H9 (cell line): ENCODE measurements at regions not wholly inside any gene's neighbourhood (a gene's known extent, or its start where the extent isn't known, plus 50 kb on each side); places are given as distances from the start of the nearest gene placed in this dataset.

ENCODE experiments used
- DNase-seq: peaks from one replicate; pipeline ENCODE4 v3.0.0-alpha.2; 2017
- H2AFZ ChIP-seq: one replicate; pipeline ENCODE4 v1.6.1; 2013; ENCODE audit warnings: mild to moderate bottlenecking, low read length, control low read depth, moderate library complexity
- H2AK5ac ChIP-seq: 2 replicates; pipeline ENCODE4 v1.6.1; 2013; ENCODE audit warnings: low read length, control low read depth, mixed read lengths; ENCODE audit not compliant: insufficient read length
- H2BK120ac ChIP-seq: one replicate; pipeline ENCODE4 v1.6.1; 2013; ENCODE audit warnings: low read depth, mild to moderate bottlenecking, low read length, control low read depth, inconsistent platforms; ENCODE audit not compliant: poor library complexity, severe bottlenecking
- H2BK12ac ChIP-seq: 2 replicates; pipeline ENCODE4 v1.6.1; 2013; ENCODE audit warnings: low read length, control low read depth, mixed read lengths, low read depth; ENCODE audit not compliant: insufficient read length
- H2BK15ac ChIP-seq: 2 replicates; pipeline ENCODE4 v1.6.1; 2013; ENCODE audit warnings: low read depth, low read length, control low read depth
- H2BK20ac ChIP-seq: one replicate; pipeline ENCODE4 v1.6.1; 2013; ENCODE audit warnings: low read depth, mild to moderate bottlenecking, low read length, control low read depth, inconsistent platforms; ENCODE audit not compliant: poor library complexity, severe bottlenecking
- H2BK5ac ChIP-seq: 2 replicates; pipeline ENCODE4 v1.6.1; 2013; ENCODE audit warnings: low read length, control low read depth, mixed read lengths; ENCODE audit not compliant: insufficient read length
- H3K14ac ChIP-seq: 2 replicates; pipeline ENCODE4 v1.6.1; 2013; ENCODE audit warnings: low read length, control low read depth; ENCODE audit not compliant: insufficient read depth
- H3K18ac ChIP-seq: 2 replicates; pipeline ENCODE4 v1.6.1; 2013; ENCODE audit warnings: low read depth, mild to moderate bottlenecking, mixed read lengths, low read length, control low read depth; ENCODE audit not compliant: insufficient read length
- H3K23ac ChIP-seq: 2 replicates; pipeline ENCODE4 v1.6.1; 2013; ENCODE audit warnings: low read length, control low read depth, mixed read lengths, low read depth; ENCODE audit not compliant: insufficient read length
- H3K23me2 ChIP-seq: 2 replicates; pipeline ENCODE4 v1.6.1; 2013; ENCODE audit warnings: low read depth, mild to moderate bottlenecking, mixed read lengths, low read length, control low read depth; ENCODE audit not compliant: insufficient read length, poor library complexity, severe bottlenecking
- H3K27ac ChIP-seq: 2 replicates; pipeline ENCODE4 v1.5.1; 2013; ENCODE audit warnings: low read length, control low read depth, mixed read lengths, low read depth; ENCODE audit not compliant: insufficient read length
- H3K27me3 ChIP-seq: 2 replicates; pipeline ENCODE4 v1.6.1; 2013; ENCODE audit warnings: low read length, control low read depth, inconsistent platforms; ENCODE audit not compliant: insufficient read depth
- H3K4ac ChIP-seq: 2 replicates; pipeline ENCODE4 v1.6.1; 2013; ENCODE audit warnings: low read depth, mild to moderate bottlenecking, control low read depth, inconsistent platforms, low read length, moderate library complexity
- H3K4me1 ChIP-seq: 2 replicates; pipeline ENCODE4 v1.6.1; 2013; ENCODE audit warnings: low read length, control low read depth, inconsistent platforms; ENCODE audit not compliant: insufficient read depth
- H3K4me2 ChIP-seq: 2 replicates; pipeline ENCODE4 v1.6.1; 2013; ENCODE audit warnings: low read length, control low read depth, mixed read lengths; ENCODE audit not compliant: insufficient read length, insufficient read depth
- H3K56ac ChIP-seq: 2 replicates; pipeline ENCODE4 v1.6.1; 2013; ENCODE audit warnings: low read depth, mild to moderate bottlenecking, mixed read lengths, low read length, control low read depth; ENCODE audit not compliant: insufficient read length
- H3K79me1 ChIP-seq: 2 replicates; pipeline ENCODE4 v1.6.1; 2013; ENCODE audit warnings: low read depth, mild to moderate bottlenecking, moderate library complexity, low read length, control low read depth, inconsistent platforms; ENCODE audit not compliant: insufficient read depth, poor library complexity, severe bottlenecking
- H3K79me2 ChIP-seq: 2 replicates; pipeline ENCODE4 v1.6.1; 2013; ENCODE audit warnings: low read length, control low read depth, inconsistent platforms; ENCODE audit not compliant: insufficient read depth
- H3K9ac ChIP-seq: 2 replicates; pipeline ENCODE4 v1.6.1; 2013; ENCODE audit warnings: low read length, control low read depth, mixed read lengths; ENCODE audit not compliant: insufficient read length; ENCODE audit errors: extremely low read depth
- H3K9me3 ChIP-seq: one replicate; pipeline ENCODE4 v1.6.1; 2013; ENCODE audit warnings: low read depth, low read length, inconsistent platforms; ENCODE audit not compliant: control insufficient read depth
- H3T11ph ChIP-seq: one replicate; pipeline ENCODE4 v1.6.1; 2013; ENCODE audit warnings: mild to moderate bottlenecking, low read length, control low read depth, inconsistent platforms
- H4K20me1 ChIP-seq: one replicate; pipeline ENCODE4 v1.6.1; 2013; ENCODE audit not compliant: control insufficient read depth, insufficient read length, insufficient read depth
- H4K5ac ChIP-seq: 2 replicates; pipeline ENCODE4 v1.6.1; 2013; ENCODE audit warnings: low read depth, mild to moderate bottlenecking, mixed read lengths, low read length, control low read depth; ENCODE audit not compliant: insufficient read length
- H4K8ac ChIP-seq: replicated peaks from 2 replicates; pipeline ENCODE4 v1.6.1; 2013; ENCODE audit warnings: low read length, control low read depth, mixed read lengths, low read depth; ENCODE audit not compliant: insufficient read length
- H4K91ac ChIP-seq: 2 replicates; pipeline ENCODE4 v1.6.1; 2013; ENCODE audit warnings: low read depth, mild to moderate bottlenecking, moderate library complexity, mixed read lengths, low read length, control low read depth; ENCODE audit not compliant: insufficient read length
- H3K27ac Mint-ChIP-seq, 3 experiments: 2 replicates in 2 of 3; 3 replicates in 1 of 3; pipeline ENCODE4 v1.8.0; 2020 to 2021; ENCODE audit warnings: mixed read lengths in 3 of 3, mild to moderate bottlenecking in 1 of 3, moderate library complexity in 1 of 3
- H3K27me3 Mint-ChIP-seq: 2 replicates; pipeline ENCODE4 v1.8.0; 2021; ENCODE audit warnings: low read depth, mild to moderate bottlenecking, moderate library complexity, mixed read lengths
- H3K36me3 Mint-ChIP-seq, 3 experiments: 2 replicates in 2 of 3; 3 replicates in 1 of 3; pipeline ENCODE4 v1.8.0; 2020 to 2021; ENCODE audit warnings: low read depth in 3 of 3, mixed read lengths in 3 of 3; ENCODE audit not compliant: insufficient read depth in 1 of 3
- H3K4me1 Mint-ChIP-seq, 2 experiments: 2 replicates each; pipeline ENCODE4 v1.8.0; 2020; ENCODE audit warnings: mixed read lengths in 2 of 2
- H3K4me3 Mint-ChIP-seq, 2 experiments: 2 replicates in 1 of 2; 3 replicates in 1 of 2; pipeline ENCODE4 v1.8.0; 2020 to 2021; ENCODE audit warnings: mild to moderate bottlenecking in 2 of 2, mixed read lengths in 2 of 2, moderate library complexity in 1 of 2
- H3K9me3 Mint-ChIP-seq, 2 experiments: 2 replicates in 1 of 2; 3 replicates in 1 of 2; pipeline ENCODE4 v1.8.0; 2020; ENCODE audit warnings: mild to moderate bottlenecking in 2 of 2, mixed read lengths in 2 of 2, moderate library complexity in 1 of 2
- CTCF ChIP-seq: fragments of 200-600 bp; sonication (generic); conservative IDR thresholded peaks from 3 replicates; pipeline ENCODE4 v1.8.0; 2021; ENCODE audit warnings: antibody characterized with exemption, mild to moderate bottlenecking
- WGBS: extraction: QIAGEN DNeasy Blood & Tissue Kit; methylation state at CpG from one replicate; pipeline ENCODE4 v1.1.7; 2013; ENCODE audit warnings: missing lambda C conversion rate, low lambda C conversion rate, mixed read lengths; ENCODE audit not compliant: insufficient read length; ENCODE audit errors: extremely low coverage; 5-methylcytosine and 5-hydroxymethylcytosine counted together

- Histone ChIP-seq H4K8ac (no peak overlapping the region), H2BK15ac (no peak overlapping the region), H2AK5ac (no peak overlapping the region), H3K79me1 (no peaks in the 10 kb centered on the region), H3K18ac (no peak overlapping the region), H3K4ac (no peak overlapping the region), H3K14ac (no peak overlapping the region), H2BK20ac (no peak overlapping the region), H3K4me1 (no peaks in the 10 kb centered on the region), H3K27ac (no peak overlapping the region), H2BK5ac (no peak overlapping the region), H3T11ph (no peak overlapping the region), H4K91ac (no peak overlapping the region), H3K9me3 (peaks cover 5% of the 10 kb centered on the region), H3K4me2 (no peak overlapping the region), H3K23ac (no peak overlapping the region), H3K56ac (no peak overlapping the region), H4K20me1 (no peaks in the 10 kb centered on the region), H2AFZ (no peak overlapping the region), H4K5ac (no peak overlapping the region), H3K9ac (no peak overlapping the region), H2BK120ac (no peak overlapping the region), H2BK12ac (no peak overlapping the region), H3K27me3 (no peaks in the 10 kb centered on the region), H3K23me2 (no peaks in the 10 kb centered on the region), H3K79me2 (no peaks in the 10 kb centered on the region)
- peaks cover 23 to 24% of the 10 kb centered on the region in 2 experiments for H3K9me3 Mint-ChIP-seq
- no peak overlapping the region for H3K4me3 Mint-ChIP-seq
- no peak overlapping the region for H3K27ac Mint-ChIP-seq
- WGBS = no CpG with 5 or more reads among the region's 1 CpG
- DNase-seq = no peak
- peaks cover 1% of the 10 kb centered on the region; the same call in 1 of the 2 replicates for H3K27me3 Mint-ChIP-seq
- no peak for TF ChIP-seq CTCF
- peaks cover 2% of the 10 kb centered on the region in 2 experiments; a peak in 2 of 4 replicates for H3K4me1 Mint-ChIP-seq
- H3K36me3 Mint-ChIP-seq = peaks cover 6 to 20% (median 10%) of the 10 kb centered on the region in 3 experiments
These were observed 131.9 kb upstream of the BACH2 start for GRCh38 chr6:90428514-90428913.
